ENCODE measurements at regions not wholly inside any gene's neighbourhood (a gene's known extent, or its start where the extent isn't known, plus 50 kb on each side); places are given as distances from the start of the nearest gene placed in this dataset.

DNA sequence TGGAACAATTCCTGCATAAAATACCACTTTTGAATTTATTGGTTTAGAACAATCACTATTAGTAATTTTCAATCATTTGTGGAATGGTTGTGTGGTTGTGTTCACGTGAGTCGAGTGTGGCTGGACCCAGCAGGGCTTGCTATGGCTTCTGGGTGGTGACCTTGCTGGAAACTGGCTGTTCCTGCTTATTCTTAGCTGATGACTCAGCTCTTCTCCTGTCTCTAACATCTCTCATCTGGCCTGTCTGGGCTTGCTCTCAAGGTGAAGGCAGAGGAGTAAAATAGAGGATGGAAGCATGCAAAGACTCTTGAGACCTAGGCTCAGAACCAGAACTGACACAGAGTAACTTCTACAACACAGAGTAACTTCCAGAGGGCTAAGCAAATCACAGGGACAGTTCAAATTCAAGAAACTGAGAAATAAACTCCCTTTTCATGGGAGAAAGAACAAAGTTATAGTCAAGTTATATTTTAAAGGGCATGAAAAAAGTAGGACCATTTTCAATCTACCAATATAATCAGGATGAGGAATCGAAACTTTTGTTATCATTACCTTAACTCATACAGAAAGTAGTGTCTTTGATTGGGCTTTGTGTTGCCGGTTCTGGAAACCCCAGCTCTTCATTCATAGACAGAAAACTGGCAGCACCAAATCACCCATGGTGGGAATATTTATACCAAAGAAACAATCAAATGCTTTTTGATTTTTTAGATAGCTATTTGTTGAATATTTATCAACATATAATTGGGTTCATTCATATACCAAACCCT is 665.1 kb downstream of the CDH18 start (continued):
- TF ChIP-seq, protein P1, sequence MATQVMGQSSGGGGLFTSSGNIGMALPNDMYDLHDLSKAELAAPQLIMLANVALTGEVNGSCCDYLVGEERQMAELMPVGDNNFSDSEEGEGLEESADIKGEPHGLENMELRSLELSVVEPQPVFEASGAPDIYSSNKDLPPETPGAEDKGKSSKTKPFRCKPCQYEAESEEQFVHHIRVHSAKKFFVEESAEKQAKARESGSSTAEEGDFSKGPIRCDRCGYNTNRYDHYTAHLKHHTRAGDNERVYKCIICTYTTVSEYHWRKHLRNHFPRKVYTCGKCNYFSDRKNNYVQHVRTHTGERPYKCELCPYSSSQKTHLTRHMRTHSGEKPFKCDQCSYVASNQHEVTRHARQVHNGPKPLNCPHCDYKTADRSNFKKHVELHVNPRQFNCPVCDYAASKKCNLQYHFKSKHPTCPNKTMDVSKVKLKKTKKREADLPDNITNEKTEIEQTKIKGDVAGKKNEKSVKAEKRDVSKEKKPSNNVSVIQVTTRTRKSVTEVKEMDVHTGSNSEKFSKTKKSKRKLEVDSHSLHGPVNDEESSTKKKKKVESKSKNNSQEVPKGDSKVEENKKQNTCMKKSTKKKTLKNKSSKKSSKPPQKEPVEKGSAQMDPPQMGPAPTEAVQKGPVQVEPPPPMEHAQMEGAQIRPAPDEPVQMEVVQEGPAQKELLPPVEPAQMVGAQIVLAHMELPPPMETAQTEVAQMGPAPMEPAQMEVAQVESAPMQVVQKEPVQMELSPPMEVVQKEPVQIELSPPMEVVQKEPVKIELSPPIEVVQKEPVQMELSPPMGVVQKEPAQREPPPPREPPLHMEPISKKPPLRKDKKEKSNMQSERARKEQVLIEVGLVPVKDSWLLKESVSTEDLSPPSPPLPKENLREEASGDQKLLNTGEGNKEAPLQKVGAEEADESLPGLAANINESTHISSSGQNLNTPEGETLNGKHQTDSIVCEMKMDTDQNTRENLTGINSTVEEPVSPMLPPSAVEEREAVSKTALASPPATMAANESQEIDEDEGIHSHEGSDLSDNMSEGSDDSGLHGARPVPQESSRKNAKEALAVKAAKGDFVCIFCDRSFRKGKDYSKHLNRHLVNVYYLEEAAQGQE (IDR thresholded peaks at IDR 0.05; ENCODE audit: borderline replicate concordance), result no peak
- TF ChIP-seq, protein P1 (CRISPR knock-in tag; IDR thresholded peaks at IDR 0.05; ENCODE audit: low read depth), result no peak
- TF ChIP-seq NFE2 (IDR thresholded peaks at IDR 0.05; ENCODE audit: low read depth) (peak; percentile 78), NR2C2 (CRISPR knock-in tag; IDR thresholded peaks at IDR 0.05) (no peak), NR2C2 (tag; IDR thresholded peaks at IDR 0.05) (peak; percentile 51; the same call in 1 of the 2 replicates), BHLHE40 (IDR thresholded peaks at IDR 0.05; ENCODE audit: low read length) (peak; percentile 31; the same call in 1 of the 2 replicates), MAFK (IDR thresholded peaks at IDR 0.05; ENCODE audit: low read length) (peak; percentile 63)
- TF ChIP-seq, protein P2, sequence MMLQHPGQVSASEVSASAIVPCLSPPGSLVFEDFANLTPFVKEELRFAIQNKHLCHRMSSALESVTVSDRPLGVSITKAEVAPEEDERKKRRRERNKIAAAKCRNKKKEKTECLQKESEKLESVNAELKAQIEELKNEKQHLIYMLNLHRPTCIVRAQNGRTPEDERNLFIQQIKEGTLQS (IDR thresholded peaks at IDR 0.05), result 0 out of 2 replicates have a peak, but pooled peaks have one; percentile 27
- TF ChIP-seq, protein P2 (CRISPR knock-in tag; conservative IDR thresholded peaks at IDR 0.05), result no peak
